PFSK-1 (cell line): ENCODE measurements at regions not wholly inside any gene's neighbourhood (a gene's known extent, or its start where the extent isn't known, plus 50 kb on each side); places are given as distances from the start of the nearest gene placed in this dataset.

Experiments used
- SIN3A ChIP-seq: IDR thresholded peaks from 2 replicates; pipeline ENCODE4 v1.6.1; 2012; ENCODE audit warnings: mild to moderate bottlenecking, low read length, moderate library complexity, borderline replicate concordance; ENCODE audit not compliant: insufficient read depth
- TAF1 ChIP-seq: IDR thresholded peaks from 2 replicates; pipeline ENCODE4 v1.6.1; 2012; ENCODE audit warnings: low read length, control low read depth, borderline replicate concordance; ENCODE audit not compliant: insufficient read depth
- TF ChIP-seq, protein P1 (sequence below), 2 experiments: IDR thresholded peaks; 2 replicates each; pipeline versions ENCODE4 v1.6.1 to v1.8.0; 2011 to 2012; ENCODE audit warnings: low read depth in 2 of 2, low read length in 2 of 2, control low read depth in 1 of 2, inconsistent platforms in 1 of 2, mild to moderate bottlenecking in 1 of 2, moderate library complexity in 1 of 2; ENCODE audit not compliant: insufficient read depth in 1 of 2

DNA sequence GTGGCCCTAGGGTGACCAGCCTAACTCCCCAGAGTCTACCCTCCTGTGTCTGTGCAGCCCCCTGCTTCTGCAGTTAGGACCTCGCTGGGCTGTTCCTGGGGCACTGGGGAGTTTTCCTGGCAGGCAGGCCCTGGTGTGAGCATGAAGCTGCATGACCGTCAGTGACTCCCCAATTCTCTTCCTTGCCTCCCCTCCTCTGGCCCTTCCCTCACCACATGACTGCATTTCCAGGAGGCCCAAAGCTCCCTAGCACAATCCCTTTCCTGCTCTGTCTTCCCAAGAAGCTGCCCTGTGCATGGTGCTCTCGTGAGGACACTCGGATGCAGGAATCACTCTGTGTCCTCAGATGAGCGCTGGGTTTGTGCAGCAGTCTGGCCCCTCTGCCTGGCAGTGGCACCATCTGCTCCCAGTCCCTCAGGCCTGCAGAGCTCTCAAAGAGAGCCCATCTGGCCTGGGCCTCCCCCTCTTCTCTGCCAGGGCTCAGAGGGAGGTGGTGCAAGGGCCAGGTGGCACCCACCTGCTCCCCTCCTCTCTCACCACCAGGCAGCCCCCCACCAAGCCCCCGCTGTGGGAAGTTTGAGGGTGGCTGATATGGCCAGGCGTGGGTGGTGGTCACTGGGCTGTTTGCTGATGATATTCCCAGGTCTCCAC lies 125.6 kb upstream of the HS6ST1 start:
- no peak for TF ChIP-seq TAF1
- TF ChIP-seq, protein P1, sequence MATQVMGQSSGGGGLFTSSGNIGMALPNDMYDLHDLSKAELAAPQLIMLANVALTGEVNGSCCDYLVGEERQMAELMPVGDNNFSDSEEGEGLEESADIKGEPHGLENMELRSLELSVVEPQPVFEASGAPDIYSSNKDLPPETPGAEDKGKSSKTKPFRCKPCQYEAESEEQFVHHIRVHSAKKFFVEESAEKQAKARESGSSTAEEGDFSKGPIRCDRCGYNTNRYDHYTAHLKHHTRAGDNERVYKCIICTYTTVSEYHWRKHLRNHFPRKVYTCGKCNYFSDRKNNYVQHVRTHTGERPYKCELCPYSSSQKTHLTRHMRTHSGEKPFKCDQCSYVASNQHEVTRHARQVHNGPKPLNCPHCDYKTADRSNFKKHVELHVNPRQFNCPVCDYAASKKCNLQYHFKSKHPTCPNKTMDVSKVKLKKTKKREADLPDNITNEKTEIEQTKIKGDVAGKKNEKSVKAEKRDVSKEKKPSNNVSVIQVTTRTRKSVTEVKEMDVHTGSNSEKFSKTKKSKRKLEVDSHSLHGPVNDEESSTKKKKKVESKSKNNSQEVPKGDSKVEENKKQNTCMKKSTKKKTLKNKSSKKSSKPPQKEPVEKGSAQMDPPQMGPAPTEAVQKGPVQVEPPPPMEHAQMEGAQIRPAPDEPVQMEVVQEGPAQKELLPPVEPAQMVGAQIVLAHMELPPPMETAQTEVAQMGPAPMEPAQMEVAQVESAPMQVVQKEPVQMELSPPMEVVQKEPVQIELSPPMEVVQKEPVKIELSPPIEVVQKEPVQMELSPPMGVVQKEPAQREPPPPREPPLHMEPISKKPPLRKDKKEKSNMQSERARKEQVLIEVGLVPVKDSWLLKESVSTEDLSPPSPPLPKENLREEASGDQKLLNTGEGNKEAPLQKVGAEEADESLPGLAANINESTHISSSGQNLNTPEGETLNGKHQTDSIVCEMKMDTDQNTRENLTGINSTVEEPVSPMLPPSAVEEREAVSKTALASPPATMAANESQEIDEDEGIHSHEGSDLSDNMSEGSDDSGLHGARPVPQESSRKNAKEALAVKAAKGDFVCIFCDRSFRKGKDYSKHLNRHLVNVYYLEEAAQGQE (IDR thresholded peaks at IDR 0.05; ENCODE audit: insufficient read depth in 1 of 2, low read depth in 2 of 2, low read length in 2 of 2) = no peak
- TF ChIP-seq SIN3A = no peak
